ENCODE measurements at regions not wholly inside any gene's neighbourhood (a gene's known extent, or its start where the extent isn't known, plus 50 kb on each side); places are given as distances from the start of the nearest gene placed in this dataset.

DNA sequence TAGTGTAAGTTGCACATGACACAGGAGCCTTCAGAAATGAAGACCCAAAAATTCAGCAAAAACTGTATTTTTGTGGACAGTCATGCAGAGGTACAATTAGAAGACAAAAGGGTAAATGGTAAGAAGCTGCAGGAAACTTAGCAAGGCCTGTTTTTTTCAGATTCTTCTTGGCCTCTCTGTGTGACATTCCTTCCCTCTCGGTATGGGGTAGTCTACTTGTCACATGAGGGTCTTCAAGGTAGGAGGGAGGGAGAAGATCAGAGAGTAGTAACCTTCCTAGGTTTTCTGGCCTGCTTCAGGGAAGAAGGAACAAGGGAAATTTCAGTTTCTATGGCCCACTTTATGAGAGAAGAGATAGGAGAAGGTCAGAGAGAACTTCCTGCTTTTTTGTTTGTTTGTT lies 230.4 kb upstream of the PPP1R2C start:
- DNase-seq (ENCODE audit: low read depth in 2 of 3, low spot score in 1 of 3) = no peak

DNA sequence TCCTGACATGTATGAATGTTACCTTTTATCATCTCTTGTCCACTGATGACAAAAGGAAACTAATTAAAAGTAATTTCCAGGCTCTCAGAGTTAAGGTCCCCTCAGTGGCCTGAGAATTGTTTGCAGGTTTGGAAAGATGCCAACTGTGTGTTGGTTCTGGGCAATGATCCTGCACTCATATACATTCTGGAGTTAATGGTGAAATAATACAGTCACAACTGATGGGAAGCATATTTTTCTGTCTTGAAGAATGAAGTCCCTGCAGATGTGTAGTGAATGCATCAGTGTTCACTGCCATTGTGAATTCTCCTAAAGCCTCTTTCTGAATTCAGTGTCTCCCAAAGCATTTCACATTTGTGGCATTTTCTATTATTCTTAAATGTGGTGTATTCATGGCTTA lies 238.1 kb upstream of the PPP1R2C start:
- no peak for DNase-seq (ENCODE audit: low read depth in 2 of 3, low spot score in 1 of 3)

- DNase-seq (ENCODE audit: low read depth in 2 of 3, low spot score in 1 of 3) = no peak
These were observed 240.1 kb upstream of the PPP1R2C start for GRCh38 chrX:43018031-43018430.

- no peak for DNase-seq (ENCODE audit: low read depth in 2 of 3, low spot score in 1 of 3)
These were observed 241.1 kb upstream of the PPP1R2C start for GRCh38 chrX:43019021-43019420.

GRCh38 chrX:43025806-43026315 lies 247.9 kb upstream of the PPP1R2C start:
- no peak for DNase-seq (ENCODE audit: low read depth in 2 of 3, low spot score in 1 of 3)

- DNase-seq (ENCODE audit: low read depth in 2 of 3, low spot score in 1 of 3) = no peak
These were observed 286.1 kb upstream of the PPP1R2C start for GRCh38 chrX:43064096-43064495.

GRCh38 chrX:43065978-43066377 lies 288.0 kb upstream of the PPP1R2C start:
- no peak for DNase-seq (ENCODE audit: low read depth in 2 of 3, low spot score in 1 of 3)

GRCh38 chrX:43068639-43069038 lies 290.7 kb upstream of the PPP1R2C start:
- no peak for DNase-seq (ENCODE audit: low read depth in 2 of 3, low spot score in 1 of 3)

GRCh38 chrX:43083016-43083415 lies 305.1 kb upstream of the PPP1R2C start:
- no peak for DNase-seq (ENCODE audit: low read depth in 2 of 3, low spot score in 1 of 3)

DNA sequence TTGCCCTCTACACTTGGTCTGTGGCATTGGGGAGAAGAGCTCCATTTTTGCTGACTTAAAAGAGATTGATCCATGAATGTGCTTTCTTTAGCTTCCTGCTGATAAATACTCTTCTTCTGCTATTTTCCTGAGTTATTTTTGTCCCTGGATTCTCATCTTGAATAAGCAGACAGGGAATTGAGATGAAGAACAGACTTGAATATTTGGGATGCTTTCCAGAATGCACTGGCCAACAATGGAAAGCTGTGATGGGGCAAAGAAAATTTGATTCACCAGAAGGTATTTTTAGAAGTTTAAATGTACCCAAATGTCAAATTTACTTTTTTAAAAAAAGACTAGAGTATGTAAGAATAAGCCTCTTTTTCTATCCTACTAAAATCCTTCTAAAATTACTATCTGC lies 309.9 kb upstream of the PPP1R2C start:
- no peak for DNase-seq (ENCODE audit: low read depth in 2 of 3, low spot score in 1 of 3)

DNA sequence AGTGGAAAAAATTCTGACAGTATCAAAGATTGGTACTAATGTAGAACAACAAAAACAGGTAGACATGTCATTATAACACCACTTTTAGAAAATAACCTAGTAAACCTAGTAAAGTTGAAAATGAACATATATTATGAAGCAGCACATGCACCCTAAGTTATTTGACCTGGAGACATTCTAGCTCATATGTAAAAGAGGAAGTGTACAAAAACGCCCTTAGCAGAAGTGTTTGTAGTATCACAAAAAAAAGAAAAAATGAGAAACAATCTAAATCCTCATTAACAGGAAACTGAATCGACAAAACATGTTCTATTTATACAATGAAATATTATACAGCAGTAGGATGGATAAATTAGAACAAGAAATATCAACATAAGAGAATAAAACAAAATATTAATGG lies 318.9 kb upstream of the PPP1R2C start:
- no peak for DNase-seq (ENCODE audit: low read depth in 2 of 3, low spot score in 1 of 3)

DNA sequence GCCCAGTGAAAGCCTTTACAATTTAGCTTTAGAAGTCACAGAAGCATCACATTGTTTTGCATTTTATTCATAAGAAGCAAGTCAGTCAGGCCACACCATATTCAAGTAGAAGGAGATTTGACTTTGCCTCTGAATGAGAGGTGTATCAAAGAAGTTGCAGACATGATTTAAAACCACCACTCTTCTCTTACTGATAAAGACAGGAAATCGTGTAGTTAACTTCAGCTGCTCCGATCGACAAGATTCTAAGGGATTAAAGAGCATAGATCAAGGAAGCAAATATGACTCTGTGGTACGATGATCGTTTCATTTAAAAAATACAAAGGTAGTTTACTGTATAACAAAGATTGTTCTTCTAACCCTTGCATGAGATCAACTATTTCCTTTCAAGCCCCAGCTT lies 328.0 kb upstream of the PPP1R2C start:
- DNase-seq (ENCODE audit: low read depth in 2 of 3, low spot score in 1 of 3) = no peak

DNA sequence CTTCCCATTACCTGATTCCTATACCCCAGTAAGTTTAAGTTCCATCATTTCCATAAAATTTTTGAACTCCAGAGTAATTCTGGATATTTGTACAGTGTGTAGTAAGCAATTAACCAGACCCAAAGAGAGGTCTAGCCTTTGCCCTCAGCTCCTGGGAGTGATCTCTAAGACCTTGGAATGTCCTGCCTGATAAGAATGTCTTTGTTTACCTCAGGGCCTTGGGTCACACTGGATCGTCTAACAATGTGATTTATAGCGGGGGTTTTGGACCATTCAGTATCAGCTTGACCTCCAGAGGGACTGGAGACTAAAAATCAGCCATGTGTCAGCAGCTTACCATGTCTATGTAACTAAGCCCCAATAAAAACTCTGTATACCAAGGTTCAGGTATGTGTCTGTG lies 330.9 kb upstream of the PPP1R2C start:
- DNase-seq (ENCODE audit: low read depth in 2 of 3, low spot score in 1 of 3) = no peak

DNA sequence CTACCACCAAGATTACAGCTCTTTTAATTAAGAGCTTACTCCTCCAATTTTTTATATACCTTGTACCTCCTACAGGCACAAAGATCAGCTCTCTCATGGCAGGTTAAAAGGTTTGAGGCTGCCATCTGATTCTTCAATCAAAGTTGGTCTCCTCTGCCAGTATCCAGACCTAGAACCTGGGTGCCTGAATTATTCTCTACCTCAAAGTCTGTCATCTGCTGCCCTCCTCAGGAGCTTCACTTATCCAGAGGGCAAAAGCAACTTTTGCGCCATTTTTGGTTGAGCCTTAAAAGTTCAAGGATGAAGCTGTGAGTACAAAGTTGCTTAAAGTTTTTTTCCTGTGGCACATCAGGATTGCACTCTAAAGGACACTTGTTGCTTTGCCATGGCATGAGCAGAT lies 343.7 kb upstream of the PPP1R2C start:
- DNase-seq (ENCODE audit: low read depth in 2 of 3, low spot score in 1 of 3) = no peak

DNA sequence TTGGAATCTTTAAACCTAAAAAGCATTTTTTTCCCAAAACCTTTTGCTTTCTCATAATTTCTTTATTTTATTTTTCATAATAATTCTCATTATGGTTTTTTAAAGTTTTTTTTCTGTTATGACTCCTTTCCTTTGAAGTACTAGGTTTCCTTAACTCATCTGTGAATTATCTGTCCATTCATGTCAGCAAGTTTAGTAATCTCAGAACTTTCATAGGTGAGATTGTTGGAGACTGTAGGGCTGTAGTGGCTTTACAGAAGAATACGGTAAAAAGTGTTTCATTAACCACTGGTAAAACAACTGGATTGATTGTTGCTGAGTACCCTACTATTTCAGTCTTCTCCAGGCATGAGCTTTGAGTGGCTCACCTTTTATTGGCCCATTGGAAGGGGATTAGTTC lies 361.7 kb upstream of the PPP1R2C start:
- DNase-seq (ENCODE audit: low read depth in 2 of 3, low spot score in 1 of 3) = no peak

DNA sequence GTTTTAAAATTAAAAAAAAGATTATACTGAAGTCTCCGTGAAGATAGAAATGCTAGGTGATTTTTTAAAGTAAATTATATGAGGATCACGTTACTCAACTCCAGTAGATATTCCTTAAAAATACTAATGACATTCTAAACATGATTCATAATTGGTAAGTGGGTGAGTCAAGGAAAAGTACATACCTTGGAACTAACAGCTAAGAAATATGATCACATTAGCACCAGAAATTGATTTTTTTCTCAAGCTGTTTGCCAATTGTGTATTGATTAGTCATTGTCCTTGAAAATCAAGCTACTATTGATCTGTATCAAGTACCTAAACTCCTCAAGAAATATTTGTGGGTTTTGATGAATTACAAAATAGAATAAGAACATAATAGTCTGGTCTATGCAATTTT lies 362.6 kb upstream of the PPP1R2C start:
- DNase-seq (ENCODE audit: low read depth in 2 of 3, low spot score in 1 of 3) = no peak

DNA sequence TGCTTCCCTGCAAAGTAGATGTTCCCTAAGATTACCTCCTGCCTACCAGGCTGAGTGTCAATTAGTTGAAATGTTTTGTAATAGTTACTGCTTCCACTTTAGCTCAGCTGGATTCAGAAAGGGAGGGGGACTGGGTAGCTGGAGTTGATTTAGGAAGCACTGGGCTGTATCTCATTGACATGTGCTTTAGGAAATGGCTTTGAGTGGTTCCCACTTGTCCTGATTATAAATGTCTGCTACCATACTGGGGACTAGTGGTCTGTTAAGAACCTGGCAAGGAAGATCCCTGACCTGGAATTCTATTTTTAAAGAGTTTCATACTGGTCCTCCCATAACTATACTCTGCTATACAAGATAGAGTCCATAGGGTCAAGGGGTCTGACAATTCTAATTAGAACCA lies 363.9 kb upstream of the PPP1R2C start:
- no peak for DNase-seq (ENCODE audit: low read depth in 2 of 3, low spot score in 1 of 3)

DNA sequence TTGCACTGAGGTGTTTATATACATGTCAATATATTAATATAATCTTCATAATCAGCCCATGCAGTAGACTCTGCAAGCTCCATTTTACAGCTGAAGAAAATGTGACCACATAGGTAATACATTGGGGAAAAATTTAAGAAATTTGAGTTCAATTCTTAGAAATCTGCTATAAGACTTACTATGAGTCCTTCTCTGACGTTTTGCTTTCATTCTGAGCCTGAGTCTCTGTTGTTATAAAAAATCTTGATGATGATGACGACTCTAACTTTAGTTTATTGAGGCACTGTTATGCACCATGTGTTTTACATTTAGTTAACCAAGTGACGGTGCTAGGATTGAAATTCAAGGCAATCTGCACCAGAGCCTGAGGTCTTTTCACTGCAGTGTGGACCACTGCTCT lies 370.3 kb upstream of the PPP1R2C start:
- DNase-seq (ENCODE audit: low read depth in 2 of 3, low spot score in 1 of 3) = no peak

DNA sequence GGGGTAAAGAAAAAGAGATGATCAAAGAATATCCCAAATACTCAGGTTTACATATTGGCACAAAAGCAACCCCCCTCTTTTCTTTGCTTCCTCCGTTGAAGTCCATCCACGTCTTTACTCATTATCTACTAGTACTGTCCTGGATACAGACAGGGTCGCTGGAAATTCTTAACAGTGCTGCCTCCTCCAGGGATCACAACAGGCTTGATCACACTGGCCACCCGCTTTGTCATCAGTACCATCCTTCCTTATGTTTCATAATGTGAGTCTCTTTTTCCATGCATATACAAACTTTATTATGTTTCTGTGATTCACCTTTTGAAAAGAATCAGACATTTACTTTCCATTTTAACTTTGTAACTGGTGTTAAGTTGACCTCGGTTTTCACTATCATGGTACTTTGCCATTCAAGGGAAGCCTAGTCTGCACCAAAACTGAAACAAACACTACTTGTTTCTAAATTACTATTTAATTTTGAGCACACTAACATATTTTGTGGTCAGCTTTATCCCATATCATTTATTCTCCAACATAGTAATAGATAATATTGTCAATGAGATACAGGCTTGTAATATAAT lies 387.5 kb upstream of the PPP1R2C start:
- DNase-seq (ENCODE audit: low read depth in 2 of 3, low spot score in 1 of 3) = peak in 1 of 3 donors; percentile 5

- no peak for DNase-seq (ENCODE audit: low read depth in 2 of 3, low spot score in 1 of 3)
These were observed 388.9 kb upstream of the PPP1R2C start for GRCh38 chrX:43166874-43167273.

DNA sequence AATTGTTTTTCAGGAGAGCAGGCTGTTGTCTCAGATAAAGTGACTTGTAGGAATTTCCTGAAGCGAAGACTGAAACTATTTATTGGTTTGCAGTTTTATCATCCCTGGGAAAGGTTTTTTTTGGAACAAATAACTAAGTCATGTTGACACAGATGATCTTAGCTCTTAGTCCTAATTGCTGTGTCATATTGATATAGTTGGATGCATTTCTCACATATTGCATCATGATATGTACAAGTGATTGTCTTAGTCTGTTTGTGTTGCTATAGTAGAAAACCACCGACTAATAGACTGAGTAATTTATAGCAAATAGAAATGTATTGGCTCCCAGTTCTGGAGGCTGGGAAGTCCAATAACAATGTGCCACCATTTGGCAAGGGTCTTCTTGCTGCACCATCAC lies 397.5 kb upstream of the PPP1R2C start:
- no peak for DNase-seq (ENCODE audit: low read depth in 2 of 3, low spot score in 1 of 3)

GRCh38 chrX:43176686-43177085 lies 398.7 kb upstream of the PPP1R2C start:
- no peak for DNase-seq (ENCODE audit: low read depth in 2 of 3, low spot score in 1 of 3)

GRCh38 chrX:43188296-43188695 lies 410.3 kb upstream of the PPP1R2C start:
- DNase-seq (ENCODE audit: low read depth in 2 of 3, low spot score in 1 of 3) = no peak

GRCh38 chrX:43211570-43211969 lies 433.6 kb upstream of the PPP1R2C start:
- no peak for DNase-seq (ENCODE audit: low read depth in 2 of 3, low spot score in 1 of 3)
